MM.1S (cell line): ENCODE measurements at regions not wholly inside any gene's neighbourhood (a gene's known extent, or its start where the extent isn't known, plus 50 kb on each side); places are given as distances from the start of the nearest gene placed in this dataset.
"Not testable (repeated sequence)": the region's sequence is repeated elsewhere in the genome, so short reads cannot be mapped to it uniquely, and the experiment has no call there.

Experiments used
- DNase-seq: peaks from one replicate; pipeline ENCODE4 v3.0.0-alpha.2; 2015
- H2AFZ ChIP-seq: fragments of 300-600 bp; sonication (generic); 2 replicates; pipeline ENCODE4 v1.6.0; 2016; ENCODE audit warnings: antibody characterized with exemption, low read length
- H3F3A ChIP-seq: fragments of 300-600 bp; sonication (generic); 2 replicates; pipeline ENCODE4 v1.6.1; 2016; ENCODE audit warnings: mild to moderate bottlenecking, antibody characterized with exemption, low read length, moderate library complexity, mixed read lengths; ENCODE audit not compliant: insufficient read depth
- H3K27ac ChIP-seq: fragments of 300-600 bp; sonication (generic); 2 replicates; pipeline ENCODE4 v1.5.1; 2016; ENCODE audit warnings: mild to moderate bottlenecking, low read length
- H3K27me3 ChIP-seq: fragments of 300-600 bp; sonication (generic); replicated peaks from 2 replicates; pipeline ENCODE4 v1.6.0; 2016; ENCODE audit warnings: low read length; ENCODE audit not compliant: insufficient read depth
- H3K36me3 ChIP-seq: fragments of 300-600 bp; sonication (generic); replicated peaks from 2 replicates; pipeline ENCODE4 v1.6.1; 2016; ENCODE audit warnings: mild to moderate bottlenecking, low read length, mixed read lengths; ENCODE audit not compliant: insufficient read depth
- H3K4me1 ChIP-seq: fragments of 300-600 bp; sonication (generic); 2 replicates; pipeline ENCODE4 v1.6.1; 2016; ENCODE audit warnings: low read length, mixed read lengths
- H3K4me2 ChIP-seq: fragments of 300-600 bp; sonication (generic); 2 replicates; pipeline ENCODE4 v1.6.0; 2016; ENCODE audit warnings: low read depth, low read length
- H3K4me3 ChIP-seq: fragments of 300-600 bp; sonication (generic); 2 replicates; pipeline ENCODE4 v1.5.1; 2016; ENCODE audit warnings: low read length, mixed read lengths
- H3K79me2 ChIP-seq: fragments of 300-600 bp; sonication (generic); 2 replicates; pipeline ENCODE4 v1.6.1; 2016; ENCODE audit warnings: mixed run types, low read length, mixed read lengths
- H3K9ac ChIP-seq: fragments of 300-600 bp; sonication (generic); 2 replicates; pipeline ENCODE4 v1.6.1; 2016; ENCODE audit warnings: low read length, mixed read lengths
- H3K9me2 ChIP-seq: fragments of 300-600 bp; sonication (generic); replicated peaks from 2 replicates; pipeline ENCODE4 v1.6.1; 2016; ENCODE audit warnings: mild to moderate bottlenecking, low read length, mixed read lengths; ENCODE audit not compliant: insufficient read depth
- H3K9me3 ChIP-seq: fragments of 300-600 bp; sonication (generic); replicated peaks from 2 replicates; pipeline ENCODE4 v1.6.1; 2016; ENCODE audit warnings: mild to moderate bottlenecking, low read length, mixed read lengths; ENCODE audit not compliant: insufficient read depth
- H4K20me1 ChIP-seq: fragments of 300-600 bp; sonication (generic); 2 replicates; pipeline ENCODE4 v1.6.1; 2016; ENCODE audit warnings: mild to moderate bottlenecking, low read length, moderate library complexity, mixed read lengths; ENCODE audit not compliant: insufficient read depth
- CTCF ChIP-seq: fragments of 300-600 bp; sonication (generic); IDR thresholded peaks from 2 replicates; pipeline ENCODE4 v1.5.1; 2016; ENCODE audit warnings: antibody characterized with exemption, low read length, mixed read lengths
- EZH2 ChIP-seq: fragments of 300-600 bp; sonication (generic); optimal IDR thresholded peaks from 2 replicates; pipeline ENCODE3; 2017; ENCODE audit warnings: low read depth, mild to moderate bottlenecking, antibody characterized with exemption, low read length, mixed read lengths
- EZH2phosphoT487 ChIP-seq: fragments of 300-600 bp; sonication (generic); IDR thresholded peaks from 2 replicates; pipeline ENCODE4 v1.6.1; 2018; ENCODE audit warnings: antibody characterized with exemption, low read length

GRCh38 chr6:125451750-125452149, 150.0 kb upstream of the HDDC2 start:
- H3K4me2 ChIP-seq, result no peak overlapping the region

GRCh38 chr6:125453516-125453915, 151.7 kb upstream of the HDDC2 start:
- no peak overlapping the region for H3K9ac ChIP-seq
- no peaks in the 10 kb centered on the region for H3K27me3 ChIP-seq
- H3K9me3 ChIP-seq, result no peaks in the 10 kb centered on the region
- H4K20me1 ChIP-seq, result no peaks in the 10 kb centered on the region
- no peaks in the 10 kb centered on the region for H3K4me1 ChIP-seq
- no peaks in the 10 kb centered on the region for H3F3A ChIP-seq
- DNase-seq, result no peak
- no peak overlapping the region for H3K4me3 ChIP-seq
- TF ChIP-seq CTCF, result no peak
- no peak for TF ChIP-seq EZH2phosphoT487
- TF ChIP-seq EZH2, result no peak
- no peaks in the 10 kb centered on the region for H3K36me3 ChIP-seq
- H3K27ac ChIP-seq, result no peak overlapping the region
- H2AFZ ChIP-seq, result no peak overlapping the region
- H3K79me2 ChIP-seq, result no peaks in the 10 kb centered on the region
- no peaks in the 10 kb centered on the region for H3K9me2 ChIP-seq
- H3K4me2 ChIP-seq, result no peak overlapping the region

More at GRCh38 chr6:125451750-125452149, 150.0 kb upstream of the HDDC2 start:
- DNase-seq, result no peak
- Histone ChIP-seq H2AFZ (no peak overlapping the region), H4K20me1 (no peaks in the 10 kb centered on the region), H3K9ac (no peak overlapping the region), H3K36me3 (no peaks in the 10 kb centered on the region), H3K9me2 (no peaks in the 10 kb centered on the region), H3K4me3 (no peak overlapping the region), H3K79me2 (no peaks in the 10 kb centered on the region), H3K9me3 (no peaks in the 10 kb centered on the region), H3F3A (no peaks in the 10 kb centered on the region), H3K4me1 (no peaks in the 10 kb centered on the region), H3K27ac (no peak overlapping the region), H3K27me3 (no peaks in the 10 kb centered on the region)
- no peak for TF ChIP-seq CTCF
- no peak for TF ChIP-seq EZH2phosphoT487
- TF ChIP-seq EZH2, result no peak

GRCh38 chr6:125454351-125454750, 152.6 kb upstream of the HDDC2 start:
- H3K9me2 ChIP-seq, result no peaks in the 10 kb centered on the region

GRCh38 chr6:125458493-125458892, 156.7 kb upstream of the HDDC2 start:
- H4K20me1 ChIP-seq, H3K36me3 ChIP-seq, H3K4me1 ChIP-seq, H2AFZ ChIP-seq, DNase-seq, H3K4me3 ChIP-seq, H3K79me2 ChIP-seq, H3K4me2 ChIP-seq, H3K27ac ChIP-seq, H3F3A ChIP-seq, H3K27me3 ChIP-seq, H3K9ac ChIP-seq, H3K9me3 ChIP-seq, H3K9me2 ChIP-seq: not testable (repeated sequence)

More at GRCh38 chr6:125454351-125454750, 152.6 kb upstream of the HDDC2 start:
- no peaks in the 10 kb centered on the region for H3K36me3 ChIP-seq
- TF ChIP-seq EZH2, result no peak
- TF ChIP-seq EZH2phosphoT487, result no peak
- TF ChIP-seq CTCF, result no peak
- DNase-seq, result no peak
- H3K4me2 ChIP-seq, result no peak overlapping the region
- H3K4me1 ChIP-seq, result no peaks in the 10 kb centered on the region
- no peak overlapping the region for H3K27ac ChIP-seq
- no peak overlapping the region for H3K9ac ChIP-seq
- no peaks in the 10 kb centered on the region for H3F3A ChIP-seq
- H3K4me3 ChIP-seq, result no peak overlapping the region
- no peaks in the 10 kb centered on the region for H3K27me3 ChIP-seq
- no peaks in the 10 kb centered on the region for H3K79me2 ChIP-seq
- no peaks in the 10 kb centered on the region for H3K9me3 ChIP-seq
- H2AFZ ChIP-seq, result no peak overlapping the region
- H4K20me1 ChIP-seq, result no peaks in the 10 kb centered on the region

- not testable (repeated sequence) for H3K36me3 ChIP-seq
These were observed 163.6 kb upstream of the HDDC2 start for GRCh38 chr6:125465332-125465731.

More at GRCh38 chr6:125465332-125465731, 163.6 kb upstream of the HDDC2 start:
- not testable (repeated sequence) for H4K20me1 ChIP-seq, H3K9me3 ChIP-seq, H3K9me2 ChIP-seq, H3K4me1 ChIP-seq, H3K9ac ChIP-seq, H3K27ac ChIP-seq, H3F3A ChIP-seq, DNase-seq, H2AFZ ChIP-seq, H3K79me2 ChIP-seq, H3K4me3 ChIP-seq, H3K4me2 ChIP-seq, H3K27me3 ChIP-seq
